22Rv1 (cell line): ENCODE measurements at regions not wholly inside any gene's neighbourhood (a gene's known extent, or its start where the extent isn't known, plus 50 kb on each side); places are given as distances from the start of the nearest gene placed in this dataset.
"Not testable (repeated sequence)": the region's sequence is repeated elsewhere in the genome, so short reads cannot be mapped to it uniquely, and the experiment has no call there.

Source experiments
- H3K27ac ChIP-seq: fragments of 450-650 bp; 2 replicates; pipeline ENCODE4 v1.5.1; 2017
- CTCF ChIP-seq: fragments of 450-650 bp; IDR thresholded peaks from 2 replicates; pipeline ENCODE4 v1.5.1; 2017; ENCODE audit warnings: mild to moderate bottlenecking
- ZFX ChIP-seq: fragments of 450-650 bp; IDR thresholded peaks from 2 replicates; pipeline ENCODE4 v1.6.1; 2017; ENCODE audit warnings: antibody characterized with exemption, borderline replicate concordance

GRCh38 chr7:68828575-68828974 lies 769.7 kb upstream of the AUTS2 start:
- TF ChIP-seq CTCF (no peak), ZFX (no peak)
- H3K27ac ChIP-seq = no peak overlapping the region

GRCh38 chr7:68833422-68833821 lies 764.9 kb upstream of the AUTS2 start:
- H3K27ac ChIP-seq = no peak overlapping the region
- TF ChIP-seq CTCF (no peak), ZFX (no peak)

GRCh38 chr7:68839014-68839413 lies 759.3 kb upstream of the AUTS2 start:
- H3K27ac ChIP-seq = no peak overlapping the region
- TF ChIP-seq ZFX (no peak), CTCF (no peak)

GRCh38 chr7:68840991-68841390 lies 757.3 kb upstream of the AUTS2 start:
- H3K27ac ChIP-seq = no peak overlapping the region
- TF ChIP-seq ZFX (no peak), CTCF (no peak)

- not testable (repeated sequence) for H3K27ac ChIP-seq
Measured at GRCh38 chr7:68843985-68844384, 754.3 kb upstream of the AUTS2 start.

GRCh38 chr7:68846811-68847325 lies 751.4 kb upstream of the AUTS2 start:
- no peak for TF ChIP-seq CTCF
- no peak for TF ChIP-seq ZFX

GRCh38 chr7:68853254-68853653 lies 745.0 kb upstream of the AUTS2 start:
- no peak overlapping the region for H3K27ac ChIP-seq
- TF ChIP-seq ZFX (no peak), CTCF (no peak)

More at GRCh38 chr7:68846811-68847325, 751.4 kb upstream of the AUTS2 start:
- no peak overlapping the region for H3K27ac ChIP-seq

- no peak overlapping the region for H3K27ac ChIP-seq
- no peak for TF ChIP-seq CTCF
- TF ChIP-seq ZFX = no peak
Measured at GRCh38 chr7:68857571-68857970, 740.7 kb upstream of the AUTS2 start.
